RWPE1 (cell line): ENCODE measurements at regions not wholly inside any gene's neighbourhood (a gene's known extent, or its start where the extent isn't known, plus 50 kb on each side); places are given as distances from the start of the nearest gene placed in this dataset.
"Not testable (repeated sequence)": the region's sequence is repeated elsewhere in the genome, so short reads cannot be mapped to it uniquely, and the experiment has no call there.

ENCODE experiments used
- CTCF ChIA-PET: fragments of 350-600 bp; sonication (Branson Sonifier 250); formaldehyde crosslinking; extraction: SDS; loops from one replicate; lab custom pipeline; 2021; lab: Yijun Ruan, JAX
- POLR2A ChIA-PET: fragments of 400-600 bp; formaldehyde crosslinking; extraction: SDS; loops from one replicate; lab custom pipeline; 2020; ENCODE audit warnings: antibody characterized with exemption; ENCODE audit not compliant: low non-redundant PET; lab: Yijun Ruan, JAX
- DNase-seq: peaks from one replicate; pipeline ENCODE4 v3.0.0; 2012; ENCODE audit warnings: low spot score
- H3K27ac ChIP-seq: fragments of 450-650 bp; 2 replicates; pipeline ENCODE4 v1.5.1; 2017
- TF ChIP-seq, protein P1 (sequence below): fragments of 450-650 bp; conservative IDR thresholded peaks from 2 replicates; pipeline ENCODE4 v1.5.1; 2017; ENCODE audit warnings: low read depth, mild to moderate bottlenecking

DNA sequence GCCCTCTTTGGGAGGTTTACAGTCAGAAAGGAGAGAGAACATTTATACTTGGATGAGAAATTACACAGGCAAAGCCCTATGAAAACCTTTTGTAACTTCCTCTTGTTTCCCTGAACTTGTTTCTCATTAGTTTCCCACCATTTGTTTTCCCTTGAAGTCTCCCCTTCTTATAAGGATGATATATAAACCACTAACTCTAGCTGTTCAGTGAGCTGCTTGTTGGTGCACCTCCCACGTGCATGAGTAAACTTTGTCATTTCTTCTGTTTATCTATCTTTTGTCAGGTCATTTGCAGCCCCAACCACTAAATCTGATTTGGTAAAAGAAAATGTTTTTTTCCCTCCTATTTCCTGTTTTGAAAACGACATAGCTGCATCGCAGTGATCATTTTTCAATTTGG, 919.9 kb downstream of the SLITRK1 start:
- ChIA-PET POLR2A (no interaction called here), CTCF (no interaction called here)
- DNase-seq = no peak
- TF ChIP-seq, protein P1, sequence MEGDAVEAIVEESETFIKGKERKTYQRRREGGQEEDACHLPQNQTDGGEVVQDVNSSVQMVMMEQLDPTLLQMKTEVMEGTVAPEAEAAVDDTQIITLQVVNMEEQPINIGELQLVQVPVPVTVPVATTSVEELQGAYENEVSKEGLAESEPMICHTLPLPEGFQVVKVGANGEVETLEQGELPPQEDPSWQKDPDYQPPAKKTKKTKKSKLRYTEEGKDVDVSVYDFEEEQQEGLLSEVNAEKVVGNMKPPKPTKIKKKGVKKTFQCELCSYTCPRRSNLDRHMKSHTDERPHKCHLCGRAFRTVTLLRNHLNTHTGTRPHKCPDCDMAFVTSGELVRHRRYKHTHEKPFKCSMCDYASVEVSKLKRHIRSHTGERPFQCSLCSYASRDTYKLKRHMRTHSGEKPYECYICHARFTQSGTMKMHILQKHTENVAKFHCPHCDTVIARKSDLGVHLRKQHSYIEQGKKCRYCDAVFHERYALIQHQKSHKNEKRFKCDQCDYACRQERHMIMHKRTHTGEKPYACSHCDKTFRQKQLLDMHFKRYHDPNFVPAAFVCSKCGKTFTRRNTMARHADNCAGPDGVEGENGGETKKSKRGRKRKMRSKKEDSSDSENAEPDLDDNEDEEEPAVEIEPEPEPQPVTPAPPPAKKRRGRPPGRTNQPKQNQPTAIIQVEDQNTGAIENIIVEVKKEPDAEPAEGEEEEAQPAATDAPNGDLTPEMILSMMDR = no peak
- H3K27ac ChIP-seq = no peak overlapping the region

DNA sequence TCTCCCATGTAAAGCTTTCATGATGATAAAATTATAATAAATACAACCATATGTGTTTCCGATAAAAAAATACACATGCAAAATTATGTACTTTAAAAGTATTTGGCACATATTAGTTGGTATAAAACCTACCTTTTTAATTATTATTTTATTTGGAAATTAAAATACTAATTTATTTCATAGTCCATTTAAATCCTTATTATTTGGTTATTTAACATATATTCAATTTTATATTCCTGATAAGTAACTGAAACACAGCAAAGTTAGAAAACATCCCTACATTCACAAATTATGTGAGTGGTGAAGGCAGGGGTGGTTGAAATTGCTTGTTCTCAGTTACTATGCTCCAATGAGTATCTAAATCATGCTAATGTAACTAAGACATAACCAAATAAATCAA, 920.5 kb downstream of the SLITRK1 start:
- TF ChIP-seq, protein P1 = no peak
- DNase-seq = no peak
- no peak overlapping the region for H3K27ac ChIP-seq
- POLR2A ChIA-PET = no interaction called here
- CTCF ChIA-PET = no interaction called here

DNA sequence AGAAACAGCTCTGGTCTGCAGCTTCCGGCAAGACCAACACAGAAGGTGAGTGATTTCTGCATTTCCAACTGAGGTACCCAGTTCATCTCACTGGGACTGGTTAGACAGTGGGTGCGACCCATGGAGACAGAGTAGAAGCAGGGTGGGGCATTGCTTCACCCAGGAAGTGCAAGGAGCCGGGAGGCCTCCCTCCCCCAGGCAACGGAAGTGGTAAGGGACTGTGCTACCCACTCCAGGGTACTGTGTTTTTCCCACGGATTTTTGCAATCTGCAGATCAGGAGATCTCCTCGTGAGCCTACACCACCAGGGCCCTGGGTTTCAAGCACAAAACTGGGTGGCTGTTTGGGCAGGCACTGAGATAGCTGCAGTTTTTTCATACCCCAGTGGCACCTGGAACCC, 929.9 kb downstream of the SLITRK1 start:
- POLR2A ChIA-PET, DNase-seq, CTCF ChIA-PET, H3K27ac ChIP-seq: not testable (repeated sequence)

DNA sequence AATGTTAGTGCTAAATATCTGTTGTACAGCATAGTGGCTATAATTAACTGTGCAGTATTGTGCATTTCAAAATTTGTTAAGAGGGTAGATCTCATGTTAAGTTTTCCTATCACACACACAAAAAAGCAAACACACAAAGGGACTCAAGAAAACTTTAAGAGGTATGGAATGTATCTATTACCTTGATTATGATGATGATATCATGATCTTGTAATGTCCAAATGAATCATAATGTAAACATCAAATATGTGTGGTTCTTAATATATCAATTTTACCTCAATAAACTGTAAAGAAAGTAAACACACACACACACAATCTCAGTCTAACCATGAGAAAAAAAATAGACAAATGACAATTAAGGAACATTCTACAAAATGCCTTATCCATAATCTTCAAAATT, 934.6 kb downstream of the SLITRK1 start:
- TF ChIP-seq, protein P1 = no peak
- CTCF ChIA-PET = no interaction called here
- POLR2A ChIA-PET = no interaction called here

DNA sequence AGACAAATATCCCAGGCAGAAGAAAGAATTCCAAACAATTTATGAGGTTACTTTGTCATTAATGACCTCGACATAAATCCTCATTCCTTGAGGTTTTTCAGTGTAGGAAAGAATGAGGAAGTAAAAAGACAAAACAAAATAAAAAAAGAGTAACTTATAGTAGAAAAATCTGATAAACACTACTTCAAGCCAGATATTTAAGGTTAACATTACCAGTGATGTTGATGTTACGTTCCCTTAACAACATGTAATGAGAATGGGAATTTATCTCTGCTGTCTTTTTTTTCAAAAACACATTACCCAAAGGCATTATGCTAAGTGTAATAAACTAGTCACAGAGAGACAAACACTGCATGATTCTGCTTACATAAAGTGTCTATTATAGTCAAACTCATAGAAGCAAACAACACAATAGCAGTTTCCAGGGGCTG, 935.1 kb downstream of the SLITRK1 start:
- DNase-seq = no peak
- POLR2A ChIA-PET = no interaction called here
- no peak overlapping the region for H3K27ac ChIP-seq
- CTCF ChIA-PET = no interaction called here
- TF ChIP-seq, protein P1 = no peak

More for the DNA sequence above, 934.6 kb downstream of the SLITRK1 start:
- DNase-seq = peak; percentile 7
- H3K27ac ChIP-seq = no peak overlapping the region

DNA sequence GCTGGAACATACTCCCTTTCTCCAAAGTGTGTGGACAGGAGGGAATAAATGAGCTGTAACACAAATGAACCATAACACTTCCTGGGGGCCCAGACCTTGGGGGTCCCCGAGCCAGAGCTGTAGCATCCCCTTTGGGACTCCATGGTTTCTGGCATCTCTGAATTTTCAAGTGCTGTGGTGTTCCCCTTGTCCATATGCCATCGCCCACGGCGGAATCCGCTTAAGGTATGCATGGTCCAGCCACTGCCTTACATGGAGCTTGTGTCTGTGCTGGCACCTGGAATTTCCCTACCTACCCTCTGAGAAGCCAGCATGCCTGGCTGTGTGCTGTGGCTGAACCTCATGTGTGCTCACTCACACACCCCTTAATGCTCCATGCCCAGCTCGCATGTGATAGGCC, 943.6 kb downstream of the SLITRK1 start:
- ChIA-PET CTCF (no interaction called here), POLR2A (no interaction called here)
- TF ChIP-seq, protein P1 = no peak
- H3K27ac ChIP-seq = no peak overlapping the region
- no peak for DNase-seq

DNA sequence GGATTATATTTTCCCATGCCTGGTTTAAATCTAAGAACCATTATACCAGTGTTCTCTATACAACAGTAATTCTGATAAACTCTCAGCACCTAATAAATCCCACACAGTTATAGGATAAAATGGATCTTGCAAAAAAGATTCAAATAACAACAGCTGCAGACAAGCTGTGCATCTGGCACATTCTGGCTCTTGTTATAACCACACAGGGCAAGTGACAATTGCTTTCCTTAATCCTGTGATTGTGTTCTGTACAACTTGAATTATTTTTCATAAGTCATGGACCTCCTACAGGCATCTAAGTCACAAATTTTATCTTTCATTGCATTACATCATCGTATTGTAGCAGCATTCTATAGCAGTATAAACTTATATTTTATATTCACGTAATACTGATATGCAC, 948.3 kb downstream of the SLITRK1 start:
- ChIA-PET CTCF (no interaction called here), POLR2A (no interaction called here)
- H3K27ac ChIP-seq = no peak overlapping the region
- TF ChIP-seq, protein P1 = no peak
- DNase-seq = no peak
